ENCODE measurements at regions not wholly inside any gene's neighbourhood (a gene's known extent, or its start where the extent isn't known, plus 50 kb on each side); places are given as distances from the start of the nearest gene placed in this dataset.
"Not testable (repeated sequence)": the region's sequence is repeated elsewhere in the genome, so short reads cannot be mapped to it uniquely, and the experiment has no call there.

DNA sequence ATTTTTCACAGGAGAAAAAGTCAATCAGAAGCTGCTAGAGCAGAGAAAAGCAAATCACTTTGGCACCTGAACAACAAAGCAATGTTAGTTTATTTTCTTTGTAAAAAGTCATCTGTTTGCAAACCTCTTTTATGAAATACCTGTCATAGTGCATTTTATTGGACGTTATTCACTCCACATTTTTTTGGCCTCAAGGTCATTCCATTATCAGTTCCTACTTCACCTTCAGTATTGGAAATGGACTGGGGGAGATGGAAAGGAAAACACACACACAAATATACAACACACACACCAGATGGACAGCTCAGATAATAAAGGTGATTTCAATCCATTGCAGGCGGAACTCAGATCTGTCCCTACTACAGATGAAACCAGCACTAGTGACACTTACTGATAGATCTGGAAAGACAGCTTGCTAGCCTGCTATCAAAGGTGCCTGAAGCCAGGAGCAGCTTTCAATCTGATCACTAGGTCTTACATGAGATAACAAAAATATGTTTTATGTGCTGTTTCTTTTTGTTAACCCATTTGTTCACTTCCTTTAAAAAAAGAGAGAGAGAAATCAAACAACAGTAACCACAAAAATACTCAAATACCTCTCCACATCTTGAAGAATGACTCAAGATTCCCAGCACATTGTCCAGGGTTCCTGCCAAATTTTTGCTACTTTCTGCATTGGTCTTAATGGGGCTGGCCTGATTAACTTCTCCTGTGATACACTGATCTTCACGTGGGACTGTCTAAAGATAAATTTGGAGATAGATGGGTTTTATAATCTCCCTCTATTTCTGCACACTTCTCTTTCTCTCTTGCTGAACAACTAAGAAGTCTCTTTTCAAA, 844.3 kb upstream of the TENM4 start:
- DNase-seq (ENCODE audit: low read depth in 2 of 2) = no peak

GRCh38 chr11:80282643-80283042, 841.8 kb upstream of the TENM4 start:
- no peak for DNase-seq (ENCODE audit: low read depth in 2 of 2)

- no peak for DNase-seq (ENCODE audit: low read depth in 2 of 2)
Observed at GRCh38 chr11:80281194-80281593, 840.4 kb upstream of the TENM4 start.

GRCh38 chr11:80280737-80281136, 839.9 kb upstream of the TENM4 start:
- DNase-seq (ENCODE audit: low read depth in 2 of 2) = no peak

- DNase-seq (ENCODE audit: low read depth in 2 of 2) = no peak
Observed at GRCh38 chr11:80261776-80262175, 820.9 kb upstream of the TENM4 start.

DNA sequence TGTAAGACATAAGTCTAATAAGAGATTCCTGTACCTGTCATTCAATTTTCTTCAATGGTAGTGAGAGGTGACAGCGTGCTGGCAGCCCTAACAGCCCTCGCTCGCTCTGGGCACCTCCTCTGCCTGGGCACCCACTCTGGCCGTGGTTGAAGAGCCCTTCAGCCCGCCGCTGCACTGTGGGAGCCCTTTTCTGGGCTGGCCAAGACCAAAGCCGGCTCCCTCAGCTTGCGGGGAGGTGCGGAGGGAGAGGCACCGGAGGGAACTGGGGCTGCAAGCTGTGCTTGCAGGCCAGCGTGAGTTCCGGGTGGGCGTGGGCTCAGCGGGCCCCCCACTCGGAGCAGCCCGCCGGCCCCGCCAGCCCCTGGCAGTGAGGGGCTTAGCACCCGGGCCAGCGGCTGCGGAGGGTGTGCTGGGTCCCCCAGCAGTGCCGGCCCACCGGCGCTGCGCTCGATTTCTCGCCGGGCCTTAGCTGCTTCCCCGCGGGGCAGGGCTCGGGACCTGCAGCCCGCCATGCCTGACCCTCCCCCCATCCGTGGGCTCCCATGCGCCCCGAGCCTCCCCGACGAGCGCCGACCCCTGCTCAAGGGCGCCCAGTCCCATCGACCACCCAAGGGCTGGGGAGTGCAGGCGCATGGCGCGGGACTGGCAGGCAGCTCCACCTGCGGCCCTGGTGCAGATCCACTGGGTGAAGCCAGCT, 816.6 kb upstream of the TENM4 start:
- DNase-seq (ENCODE audit: low read depth in 2 of 2) = not testable (repeated sequence)

GRCh38 chr11:80255021-80255420, 814.2 kb upstream of the TENM4 start:
- DNase-seq (ENCODE audit: low read depth in 2 of 2) = no peak

DNA sequence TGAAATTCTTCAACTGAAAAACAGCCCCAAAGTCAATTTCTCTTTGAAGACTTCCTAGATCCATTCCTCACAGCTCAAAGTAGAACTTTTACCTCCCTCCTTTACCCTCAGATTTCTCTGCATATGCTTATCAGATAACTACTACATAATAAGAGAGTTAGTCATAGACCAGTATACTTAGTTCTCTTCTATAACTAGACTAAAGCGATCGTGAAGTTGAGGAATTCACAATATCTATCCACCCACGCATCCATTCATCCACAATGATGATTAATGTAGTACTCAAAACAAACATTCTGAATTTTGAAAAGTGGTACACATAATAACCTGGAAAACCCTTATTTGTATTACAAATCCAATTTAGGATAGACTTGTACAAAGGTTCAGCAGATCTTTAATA, 800.9 kb upstream of the TENM4 start:
- DNase-seq (ENCODE audit: low read depth in 2 of 2) = no peak

- DNase-seq (ENCODE audit: low read depth in 2 of 2) = no peak
Observed at GRCh38 chr11:80240245-80240644, 799.4 kb upstream of the TENM4 start.

- DNase-seq (ENCODE audit: low read depth in 2 of 2) = no peak
Observed at GRCh38 chr11:80239217-80239616, 798.4 kb upstream of the TENM4 start.

DNA sequence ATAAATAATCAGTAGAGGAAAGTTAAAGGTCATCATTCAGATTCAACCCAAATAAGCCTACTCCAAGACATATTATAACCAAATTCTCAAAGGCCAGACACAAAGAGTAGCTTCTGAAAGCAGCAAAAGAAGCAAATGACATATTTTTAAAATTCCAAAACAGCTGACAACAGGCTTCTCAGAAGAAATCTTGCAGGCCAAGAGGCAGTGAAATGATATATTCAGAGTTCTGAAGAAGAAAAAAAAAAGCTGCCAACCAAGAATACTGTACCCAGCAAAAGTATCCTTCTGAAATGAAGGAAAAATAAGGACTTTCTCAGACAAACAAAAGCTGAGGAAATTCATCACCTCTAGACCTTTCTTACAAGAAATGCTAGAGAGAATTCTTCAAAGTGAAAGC, 787.1 kb upstream of the TENM4 start:
- no peak for DNase-seq (ENCODE audit: low read depth in 2 of 2)

GRCh38 chr11:80214413-80214812, 773.6 kb upstream of the TENM4 start:
- no peak for DNase-seq (ENCODE audit: low read depth in 2 of 2)

GRCh38 chr11:80211673-80212072, 770.8 kb upstream of the TENM4 start:
- DNase-seq (ENCODE audit: low read depth in 2 of 2) = no peak

GRCh38 chr11:80204021-80204420, 763.2 kb upstream of the TENM4 start:
- no peak for DNase-seq (ENCODE audit: low read depth in 2 of 2)

GRCh38 chr11:80196932-80197554, 756.2 kb upstream of the TENM4 start:
- no peak for DNase-seq (ENCODE audit: low read depth in 2 of 2)

DNA sequence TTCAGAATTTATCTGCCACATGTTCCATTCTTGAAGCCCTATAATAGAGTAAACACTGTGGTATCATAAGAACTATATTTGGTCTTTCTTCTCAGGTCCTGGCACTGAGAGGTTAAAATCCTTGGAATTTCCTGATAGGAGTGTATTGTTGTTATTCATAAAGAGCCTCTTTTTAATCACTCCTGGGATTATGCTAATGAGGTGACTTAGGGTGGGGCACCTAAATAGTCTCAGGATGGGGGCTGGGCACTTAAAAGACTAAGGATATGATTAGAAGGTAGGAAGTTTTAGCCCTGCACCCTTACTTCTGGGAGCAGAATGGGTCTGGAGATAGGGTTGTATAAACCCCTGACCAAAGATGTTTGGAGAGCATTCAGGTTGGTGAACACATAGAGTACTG, 755.2 kb upstream of the TENM4 start:
- DNase-seq (ENCODE audit: low read depth in 2 of 2) = no peak

DNA sequence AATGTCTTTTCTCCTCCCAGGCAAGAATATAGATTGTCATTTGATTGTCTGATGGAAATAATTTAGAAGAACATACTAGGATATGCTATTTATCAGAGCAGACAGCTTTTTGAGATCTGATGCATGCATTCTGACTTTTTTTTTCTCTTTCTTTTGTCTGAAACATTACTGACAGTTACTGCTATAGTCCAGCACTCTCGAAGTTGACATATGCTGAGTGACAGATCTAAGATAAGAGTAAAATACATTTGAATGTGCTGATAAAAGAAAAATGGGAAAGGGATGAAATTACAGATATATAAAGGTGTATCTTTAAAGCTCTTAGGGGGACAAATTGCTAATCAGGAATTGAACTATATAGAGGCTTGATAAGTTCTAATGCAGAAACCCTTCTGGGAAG, 753.8 kb upstream of the TENM4 start:
- DNase-seq (ENCODE audit: low read depth in 2 of 2) = no peak

- DNase-seq (ENCODE audit: low read depth in 2 of 2) = no peak
Observed at GRCh38 chr11:80194016-80194415, 753.2 kb upstream of the TENM4 start.

- no peak for DNase-seq (ENCODE audit: low read depth in 2 of 2)
Observed at GRCh38 chr11:80188076-80188627, 747.3 kb upstream of the TENM4 start.

DNA sequence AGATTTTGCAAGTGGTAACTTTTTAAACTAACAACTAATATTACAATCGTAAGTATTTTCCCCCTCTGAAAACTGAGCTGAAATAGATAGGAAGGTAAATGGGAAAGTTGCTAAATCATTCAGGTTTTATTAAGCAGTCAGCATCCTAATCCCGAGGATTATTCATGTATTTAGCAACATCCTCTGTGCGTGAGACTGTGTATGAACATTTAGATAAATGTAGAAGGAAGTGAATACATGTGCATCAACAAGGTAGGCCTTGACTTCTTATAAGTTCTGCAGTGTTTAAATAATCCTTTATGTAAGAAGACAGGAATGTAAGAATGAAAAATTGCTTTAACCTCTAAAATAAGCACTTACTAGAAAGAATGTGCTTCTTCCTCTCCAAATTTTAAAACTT, 745.9 kb upstream of the TENM4 start:
- no peak for DNase-seq (ENCODE audit: low read depth in 2 of 2)

DNA sequence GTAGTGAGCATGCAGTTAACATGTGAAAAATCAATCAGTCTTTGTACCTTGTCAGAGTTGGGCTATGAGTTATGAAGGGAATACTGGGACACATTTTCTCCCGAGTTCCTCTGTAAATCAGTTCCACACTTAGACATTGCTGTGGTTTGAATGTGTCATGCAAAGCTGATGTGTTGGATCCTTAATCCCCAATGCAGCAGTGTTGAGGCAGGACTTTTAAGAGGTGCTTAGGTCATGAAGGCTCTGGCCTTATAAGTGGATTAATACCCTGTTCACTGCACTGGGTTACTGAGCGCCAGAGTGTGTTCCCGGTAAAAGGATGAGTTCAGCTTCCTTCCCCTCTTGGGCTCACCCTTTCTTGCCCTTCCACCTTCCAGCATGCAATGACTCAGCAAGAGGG, 742.1 kb upstream of the TENM4 start:
- no peak for DNase-seq (ENCODE audit: low read depth in 2 of 2)

DNA sequence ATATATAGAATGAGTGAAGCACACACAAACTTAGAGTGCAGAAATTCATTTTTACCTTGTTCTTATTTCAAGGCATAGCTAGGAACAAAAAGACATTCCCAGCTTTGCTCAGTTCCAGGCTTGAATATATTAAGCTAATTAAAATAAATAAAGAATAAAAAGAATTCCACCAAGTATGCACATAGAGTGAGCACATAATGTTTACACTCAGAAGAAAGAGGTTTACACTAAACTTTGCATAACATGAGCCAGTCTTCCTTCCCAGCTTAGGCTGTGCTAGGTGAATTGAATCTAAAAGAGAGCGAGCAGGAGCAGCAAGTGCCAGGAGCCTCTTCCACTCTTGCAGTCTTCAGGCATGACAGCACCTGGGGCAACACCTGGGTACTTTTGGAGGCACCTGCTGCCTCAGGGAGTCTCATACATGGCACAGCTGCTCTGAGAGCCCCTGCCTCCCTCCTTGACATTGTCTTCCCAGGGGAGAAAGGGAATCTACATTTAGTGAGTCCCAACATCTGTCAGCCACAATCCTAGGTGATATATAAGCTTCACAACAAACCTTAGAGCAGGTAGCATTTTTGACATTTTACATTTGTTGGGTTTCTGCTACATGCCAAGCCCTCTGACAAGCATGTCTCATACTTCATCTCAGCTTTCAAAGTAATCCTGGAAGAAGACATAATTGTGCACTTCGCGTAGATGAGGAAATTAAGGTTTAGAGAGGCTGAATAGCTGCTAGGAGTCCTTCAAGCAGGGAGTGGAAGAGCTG, 732.7 kb upstream of the TENM4 start:
- no peak for DNase-seq (ENCODE audit: low read depth in 2 of 2)
